HCT116 (cell line): ENCODE measurements at regions not wholly inside any gene's neighbourhood (a gene's known extent, or its start where the extent isn't known, plus 50 kb on each side); places are given as distances from the start of the nearest gene placed in this dataset.

Experiments
- ATF3 ChIP-seq: IDR thresholded peaks from 2 replicates; pipeline ENCODE4 v1.6.1; 2012
- CBX3 ChIP-seq: IDR thresholded peaks from 2 replicates; pipeline ENCODE4 v1.6.1; 2012; ENCODE audit warnings: low read depth
- CEBPB ChIP-seq: IDR thresholded peaks from 2 replicates; pipeline ENCODE4 v1.6.1; 2012; ENCODE audit warnings: low read depth
- CTCF ChIP-seq, 3 experiments: fragments of 200-600 bp in 1 of 3; sonication (generic) in 1 of 3; IDR thresholded peaks in 2 of 3; conservative IDR thresholded peaks in 1 of 3; 2 replicates each; pipeline ENCODE4 v1.5.1; 2012 to 2017; ENCODE audit warnings: low read depth in 2 of 3, low read length in 2 of 3, antibody characterized with exemption in 1 of 3, borderline replicate concordance in 1 of 3, control low read depth in 1 of 3, mild to moderate bottlenecking in 1 of 3, mixed read lengths in 1 of 3, mixed run types in 1 of 3, moderate library complexity in 1 of 3; ENCODE audit not compliant: insufficient read depth in 1 of 3
- EZH2 ChIP-seq: fragments of 200-600 bp; sonication (generic); IDR thresholded peaks from 2 replicates; pipeline ENCODE4 v1.6.1; 2017; ENCODE audit warnings: antibody characterized with exemption, mixed run types
- EZH2phosphoT487 ChIP-seq: fragments of 200-600 bp; IDR thresholded peaks from 2 replicates; pipeline ENCODE4 v1.6.1; 2018; ENCODE audit warnings: antibody characterized with exemption, borderline replicate concordance
- JUND ChIP-seq: IDR thresholded peaks from 2 replicates; pipeline ENCODE4 v1.6.1; 2012
- POLR2A ChIP-seq: IDR thresholded peaks from 2 replicates; pipeline ENCODE4 v1.7.0; 2011; ENCODE audit warnings: borderline replicate concordance; ENCODE audit not compliant: insufficient read depth, insufficient read length; ENCODE audit errors: extremely low read depth
- POLR2AphosphoS5 ChIP-seq: IDR thresholded peaks from 2 replicates; pipeline ENCODE4 v1.6.1; 2011; ENCODE audit warnings: mild to moderate bottlenecking, low read depth, low read length, moderate library complexity
- REST ChIP-seq: IDR thresholded peaks from 2 replicates; pipeline ENCODE4 v1.6.1; 2012; ENCODE audit warnings: low read depth
- SIN3A ChIP-seq: IDR thresholded peaks from 2 replicates; pipeline ENCODE4 v1.6.1; 2012; ENCODE audit warnings: low read depth

- TF ChIP-seq SIN3A (no peak), JUND (no peak), CTCF (IDR thresholded peaks at IDR 0.05 in 2 of 3, conservative IDR thresholded peaks at IDR 0.05 in 1 of 3; ENCODE audit: borderline replicate concordance in 1 of 3, insufficient read depth in 1 of 3, low read depth in 2 of 3, low read length in 2 of 3) (no peak), POLR2A (no peak), POLR2AphosphoS5 (no peak), CBX3 (no peak), CEBPB (no peak), EZH2 (no peak), ATF3 (no peak), EZH2phosphoT487 (no peak), REST (no peak)
Observed at GRCh38 chr3:96466441-96466840, 348.0 kb upstream of the EPHA6 start.
